Stomach (tissue), 8 donors: ENCODE measurements at regions not wholly inside any gene's neighbourhood (a gene's known extent, or its start where the extent isn't known, plus 50 kb on each side); places are given as distances from the start of the nearest gene placed in this dataset.

Source experiments
- DNase-seq, 2 donors: peaks; one replicate each; pipeline versions ENCODE4 v3.0.0 to v3.0.0-alpha.2; 2013 to 2019
- H3K27ac ChIP-seq, 5 donors: fragments of 200-600 bp in 4 of 5; sonication (generic) in 4 of 5; one replicate each; pipeline ENCODE4 v1.5.1; 2013 to 2019; ENCODE audit warnings: mild to moderate bottlenecking in 1 of 5, moderate library complexity in 1 of 5
- H3K27me3 ChIP-seq, 3 donors: fragments of 200-600 bp; sonication (generic); one replicate each; pipeline ENCODE4 v1.5.1; 2017 to 2019; ENCODE audit warnings: mixed run types in 1 of 3
- H3K36me3 ChIP-seq, 4 donors: fragments of 200-600 bp; sonication (generic); 1 replicate in 3 of 4; 2 replicates in 1 of 4; pipeline ENCODE4 v1.5.1; 2016 to 2019
- H3K4me1 ChIP-seq, 4 donors: fragments of 200-600 bp; sonication (generic); one replicate each; pipeline ENCODE4 v1.5.1; 2016 to 2019
- H3K4me3 ChIP-seq, 4 donors: fragments of 200-600 bp; sonication (generic) in 3 of 4; one replicate each; pipeline ENCODE4 v1.5.1; 2016 to 2019; ENCODE audit warnings: mild to moderate bottlenecking in 1 of 4
- H3K9me3 ChIP-seq, 4 donors: fragments of 200-600 bp; sonication (generic); one replicate each; pipeline ENCODE4 v1.5.1; 2016 to 2019
- EP300 ChIP-seq: sonication (generic); formaldehyde crosslinking; IDR thresholded peaks from one replicate; pipeline ENCODE4 v1.6.1; 2017; ENCODE audit warnings: antibody characterized with exemption
- POLR2A ChIP-seq, 4 donors: fragments of 450-650 bp; IDR thresholded peaks; one replicate each; pipeline ENCODE4 v1.6.1; 2016; ENCODE audit warnings: antibody characterized with exemption in 4 of 4, control low read depth in 2 of 4, mild to moderate bottlenecking in 1 of 4, moderate library complexity in 1 of 4
- POLR2AphosphoS5 ChIP-seq, 3 donors: sonication (generic); formaldehyde crosslinking; IDR thresholded peaks; one replicate each; pipeline ENCODE4 v1.6.1; 2016; ENCODE audit warnings: antibody characterized with exemption in 3 of 3
- WGBS, 5 donors: extraction: QIAGEN DNeasy Blood & Tissue Kit in 3 of 5; methylation state at CpG; one replicate each; pipeline versions ENCODE4 v1.1.5 to v1.1.7; 2013 to 2018; 5-methylcytosine and 5-hydroxymethylcytosine counted together
- intact Hi-C: fragments of 100-400 bp; cut with DNase I; formaldehyde crosslinking; loops from one replicate; pipeline ENCODE4 v1.15.1; 2023; ENCODE audit warnings: low total_unique reads
- TF ChIP-seq, protein P1 (sequence below), 7 experiments: fragments of 450-650 bp in 4 of 7; fragments of 200-600 bp in 3 of 7; sonication (generic) in 3 of 7; IDR thresholded peaks; one replicate each; pipeline ENCODE4 v1.5.1; 2016 to 2019; ENCODE audit warnings: antibody characterized with exemption in 7 of 7, control low read depth in 2 of 7, mild to moderate bottlenecking in 1 of 7
- donor health status: healthy with polysubstance abuse.
- donor health status: Bipolar disorder and iron deficiency.
- donor health status: healthy.

DNA sequence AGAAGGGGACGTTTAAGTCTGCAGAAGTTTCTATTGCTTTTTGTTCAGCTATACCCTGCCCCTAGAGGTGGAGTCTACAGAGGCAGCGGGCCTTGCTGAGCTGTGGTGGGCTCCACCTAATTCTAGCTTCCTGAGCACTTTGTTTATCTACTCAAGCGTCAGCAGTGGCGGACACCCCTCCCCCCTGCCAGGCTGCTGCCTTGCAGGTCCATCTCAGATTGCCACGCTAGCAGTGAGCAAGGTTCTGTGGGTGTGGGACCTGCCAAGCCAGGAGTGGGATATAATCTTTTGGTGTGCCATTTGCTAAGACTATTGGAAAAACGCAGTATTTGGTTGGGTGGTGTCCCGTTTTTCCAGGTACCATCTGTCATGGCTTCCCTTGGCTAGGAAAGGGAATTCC lies 147.3 kb upstream of the PRPS1L1 start:
- Histone ChIP-seq H3K4me1 (peaks cover 6 to 21% (median 15%) of the 10 kb centered on the region in 4 donors), H3K9me3 (no peaks in the 10 kb centered on the region), H3K27me3 (no peaks in the 10 kb centered on the region), H3K4me3 (no peak overlapping the region), H3K27ac (no peak overlapping the region), H3K36me3 (no peaks in the 10 kb centered on the region)
- 85 to 92% (median 89%) methylated on average over 7 of the region's 7 CpGs for WGBS, 5 donors
- intact Hi-C loops: no loop called here
- TF ChIP-seq POLR2A (IDR thresholded peaks at IDR 0.05) (no peak), EP300 (no peak), POLR2AphosphoS5 (IDR thresholded peaks at IDR 0.05) (no peak)
- TF ChIP-seq, protein P1, sequence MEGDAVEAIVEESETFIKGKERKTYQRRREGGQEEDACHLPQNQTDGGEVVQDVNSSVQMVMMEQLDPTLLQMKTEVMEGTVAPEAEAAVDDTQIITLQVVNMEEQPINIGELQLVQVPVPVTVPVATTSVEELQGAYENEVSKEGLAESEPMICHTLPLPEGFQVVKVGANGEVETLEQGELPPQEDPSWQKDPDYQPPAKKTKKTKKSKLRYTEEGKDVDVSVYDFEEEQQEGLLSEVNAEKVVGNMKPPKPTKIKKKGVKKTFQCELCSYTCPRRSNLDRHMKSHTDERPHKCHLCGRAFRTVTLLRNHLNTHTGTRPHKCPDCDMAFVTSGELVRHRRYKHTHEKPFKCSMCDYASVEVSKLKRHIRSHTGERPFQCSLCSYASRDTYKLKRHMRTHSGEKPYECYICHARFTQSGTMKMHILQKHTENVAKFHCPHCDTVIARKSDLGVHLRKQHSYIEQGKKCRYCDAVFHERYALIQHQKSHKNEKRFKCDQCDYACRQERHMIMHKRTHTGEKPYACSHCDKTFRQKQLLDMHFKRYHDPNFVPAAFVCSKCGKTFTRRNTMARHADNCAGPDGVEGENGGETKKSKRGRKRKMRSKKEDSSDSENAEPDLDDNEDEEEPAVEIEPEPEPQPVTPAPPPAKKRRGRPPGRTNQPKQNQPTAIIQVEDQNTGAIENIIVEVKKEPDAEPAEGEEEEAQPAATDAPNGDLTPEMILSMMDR (IDR thresholded peaks at IDR 0.05): no peak
- no peak for DNase-seq

DNA sequence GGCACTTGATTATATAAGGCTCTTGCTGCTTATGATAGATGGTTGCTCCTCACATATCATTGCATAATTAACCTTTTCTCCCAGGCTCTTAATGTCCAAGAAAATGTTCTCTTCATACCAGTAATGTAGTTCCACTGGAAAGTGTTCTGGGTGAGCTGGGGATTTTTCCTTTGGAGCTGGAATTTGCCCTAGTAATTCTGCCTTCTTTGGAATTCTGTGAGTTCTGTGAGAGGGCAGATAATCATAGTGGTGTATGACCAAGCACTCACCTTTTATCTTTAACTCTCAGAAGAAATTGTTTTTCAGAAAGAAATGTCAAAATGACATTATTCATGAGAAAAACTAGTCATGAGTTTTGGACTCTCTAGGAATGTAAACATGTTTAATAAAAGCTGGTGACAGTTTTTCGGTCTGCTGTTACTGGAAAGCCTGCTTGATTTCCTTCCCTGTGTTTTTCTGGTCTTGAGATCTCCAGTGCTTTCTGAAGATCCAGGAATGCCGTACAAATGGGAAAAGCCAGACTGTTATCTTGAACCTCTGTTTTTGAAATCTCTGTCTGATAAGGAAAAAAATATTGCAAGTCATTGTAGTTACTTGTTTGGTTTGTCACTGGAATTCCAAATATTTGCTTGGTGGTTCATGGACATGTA lies 148.3 kb upstream of the PRPS1L1 start:
- no peak for DNase-seq
- no peak for TF ChIP-seq POLR2AphosphoS5 (IDR thresholded peaks at IDR 0.05)
- TF ChIP-seq, protein P1 (IDR thresholded peaks at IDR 0.05): no peak
- no peak for TF ChIP-seq EP300
- TF ChIP-seq POLR2A (IDR thresholded peaks at IDR 0.05): no peak
- H3K27me3 ChIP-seq: no peaks in the 10 kb centered on the region
- intact Hi-C loops: no loop called here
- peak overlapping the region in 2 of 5 donors; percentile 4 to 19 for H3K27ac ChIP-seq
- H3K36me3 ChIP-seq: no peaks in the 10 kb centered on the region
- H3K4me1 ChIP-seq: peaks cover 6 to 21% (median 15%) of the 10 kb centered on the region in 4 donors
- H3K9me3 ChIP-seq: no peaks in the 10 kb centered on the region
- H3K4me3 ChIP-seq: no peak overlapping the region
- 14 to 24% (median 24%) methylated on average over 2 of the region's 2 CpGs for WGBS, 5 donors

DNA sequence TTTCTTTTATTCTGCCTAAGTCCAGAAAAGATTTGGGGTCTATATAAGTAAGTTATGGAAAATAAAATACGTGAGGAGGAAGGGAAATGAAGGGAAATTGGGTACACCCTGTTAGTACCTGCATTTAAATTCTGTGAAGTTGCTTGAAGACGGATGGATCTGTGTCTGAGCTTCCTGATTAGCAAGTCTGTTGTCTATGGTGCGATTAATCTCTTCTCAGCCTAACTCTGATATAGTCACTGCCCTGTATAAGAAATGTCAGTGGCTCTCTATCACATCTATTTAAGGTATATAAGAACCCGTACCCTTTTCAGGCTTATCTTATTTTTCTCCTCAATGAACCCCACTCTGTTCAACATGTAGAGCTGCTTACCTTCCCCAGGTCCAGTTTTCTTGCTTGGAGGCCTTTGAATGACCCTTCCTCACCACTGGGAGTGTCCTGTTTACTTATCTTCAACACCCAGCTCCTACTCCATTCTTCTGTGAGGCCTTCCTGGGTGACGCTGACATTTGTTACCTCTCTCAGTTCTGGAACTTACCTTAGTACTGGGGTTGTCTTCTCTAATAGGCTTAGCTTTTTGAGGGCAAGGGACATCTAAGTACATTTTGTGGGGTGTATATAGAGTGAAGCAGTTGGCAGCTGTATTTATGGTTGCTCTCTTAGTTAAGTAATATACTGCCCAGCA lies 149.6 kb upstream of the PRPS1L1 start:
- intact Hi-C loops: no loop called here
- H3K27ac ChIP-seq: peak overlapping the region in 3 of 5 donors; percentile 38 to 75 (median 56)
- TF ChIP-seq, protein P1 (IDR thresholded peaks at IDR 0.05): no peak
- TF ChIP-seq EP300: no peak
- TF ChIP-seq POLR2A (IDR thresholded peaks at IDR 0.05): no peak
- no peak for TF ChIP-seq POLR2AphosphoS5 (IDR thresholded peaks at IDR 0.05)
- H3K4me3 ChIP-seq: no peak overlapping the region
- peaks cover 6 to 21% (median 15%) of the 10 kb centered on the region in 4 donors for H3K4me1 ChIP-seq
- WGBS, 5 donors: 59 to 84% (median 65%) methylated on average over 5 of the region's 5 CpGs
- H3K9me3 ChIP-seq: no peaks in the 10 kb centered on the region
- peak in 1 of 2 donors; percentile 57 for DNase-seq
- no peaks in the 10 kb centered on the region for H3K27me3 ChIP-seq
- H3K36me3 ChIP-seq: no peaks in the 10 kb centered on the region

DNA sequence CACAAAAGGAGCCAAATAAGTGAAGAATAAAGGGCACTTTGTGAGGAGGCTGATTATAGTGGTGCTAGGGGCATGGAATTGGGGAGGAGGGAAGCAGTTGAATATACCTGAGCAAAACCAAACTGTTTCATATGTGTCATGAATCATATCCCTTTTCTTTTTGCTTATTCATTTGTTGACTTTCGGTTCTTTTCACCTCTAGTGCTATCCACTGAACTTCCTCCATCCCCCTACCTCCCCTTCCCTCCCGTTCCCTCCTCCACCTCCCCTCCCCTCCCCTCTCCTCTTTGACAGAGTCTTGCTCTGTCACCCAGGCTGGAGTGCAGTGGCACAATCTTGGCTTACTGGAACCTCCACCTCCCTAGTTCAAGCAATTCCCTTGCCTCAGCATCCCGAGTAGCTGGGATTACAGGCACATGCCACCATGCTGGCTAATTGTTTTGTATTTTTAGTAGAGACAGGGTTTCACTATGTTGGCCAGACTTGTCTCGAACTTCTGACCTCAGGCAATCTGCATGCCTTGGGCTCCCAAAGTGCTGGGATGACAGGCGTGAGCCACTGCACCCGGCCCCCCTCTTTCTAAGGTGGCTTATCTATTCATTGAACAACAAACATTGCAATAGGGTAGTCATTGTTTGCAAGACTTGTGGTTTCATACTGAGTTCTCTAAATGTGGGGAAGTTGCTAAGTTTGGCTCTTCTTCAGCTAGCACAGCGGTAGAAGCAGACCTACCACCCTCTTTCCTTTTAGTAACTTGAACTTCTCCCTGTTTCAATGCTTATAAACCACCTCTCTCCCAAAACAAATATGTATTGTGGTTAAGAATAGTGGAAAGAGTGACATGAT lies 150.4 kb upstream of the PRPS1L1 start:
- Histone ChIP-seq H3K4me1 (peaks cover 6 to 21% (median 15%) of the 10 kb centered on the region in 4 donors), H3K27me3 (no peaks in the 10 kb centered on the region), H3K4me3 (no peak overlapping the region), H3K27ac (peak overlapping the region; percentile 29 to 75 (median 46)), H3K36me3 (no peaks in the 10 kb centered on the region), H3K9me3 (no peaks in the 10 kb centered on the region)
- TF ChIP-seq EP300 (no peak), POLR2AphosphoS5 (IDR thresholded peaks at IDR 0.05) (peak in 1 of 3 donors; percentile 35)
- peak; percentile 46 to 47 for DNase-seq
- intact Hi-C loops: no loop called here
- WGBS, 5 donors: 24 to 48% (median 42%) methylated on average over 7 of the region's 7 CpGs
